Neuronal stem cell (in vitro differentiated cells): ENCODE measurements at regions not wholly inside any gene's neighbourhood (a gene's known extent, or its start where the extent isn't known, plus 50 kb on each side); places are given as distances from the start of the nearest gene placed in this dataset.

ENCODE experiments used
- DNase-seq: peaks from one replicate; pipeline ENCODE4 v3.0.0-alpha.2; 2013; ENCODE audit warnings: low spot score
- H2AFZ ChIP-seq: one replicate; pipeline ENCODE4 v1.6.1; 2013; ENCODE audit warnings: mild to moderate bottlenecking, low read length, inconsistent platforms
- H2AK5ac ChIP-seq: 2 replicates; pipeline ENCODE4 v1.6.1; 2013; ENCODE audit warnings: low read depth, mild to moderate bottlenecking, inconsistent platforms, low read length, moderate library complexity, mixed read lengths
- H2BK120ac ChIP-seq: 2 replicates; pipeline ENCODE4 v1.6.1; 2013; ENCODE audit warnings: low read depth, mild to moderate bottlenecking, inconsistent platforms, low read length, moderate library complexity, mixed read lengths
- H2BK12ac ChIP-seq: one replicate; pipeline ENCODE4 v1.6.1; 2013; ENCODE audit warnings: low read length, inconsistent platforms
- H2BK15ac ChIP-seq: 2 replicates; pipeline ENCODE4 v1.6.1; 2013; ENCODE audit warnings: mild to moderate bottlenecking, low read length, inconsistent platforms, mixed read lengths
- H2BK5ac ChIP-seq: one replicate; pipeline ENCODE4 v1.6.1; 2013; ENCODE audit warnings: inconsistent platforms, mild to moderate bottlenecking, low read length, moderate library complexity
- H3K14ac ChIP-seq: one replicate; pipeline ENCODE4 v1.6.1; 2013; ENCODE audit warnings: low read length, inconsistent platforms
- H3K18ac ChIP-seq: 2 replicates; pipeline ENCODE4 v1.6.1; 2013; ENCODE audit warnings: low read length, inconsistent platforms
- H3K23ac ChIP-seq: 2 replicates; pipeline ENCODE4 v1.6.1; 2013; ENCODE audit warnings: low read depth, mild to moderate bottlenecking, mixed read lengths, low read length, inconsistent platforms; ENCODE audit not compliant: poor library complexity
- H3K27ac ChIP-seq: replicated peaks from 3 replicates; pipeline ENCODE4 v1.5.1; 2013; ENCODE audit warnings: low read length, inconsistent platforms
- H3K27me3 ChIP-seq, 3 experiments: 2 replicates each; pipeline ENCODE4 v1.6.1; 2013; ENCODE audit warnings: low read length in 3 of 3, mild to moderate bottlenecking in 2 of 3, inconsistent platforms in 1 of 3, low read depth in 1 of 3, mixed read lengths in 1 of 3, moderate library complexity in 1 of 3; ENCODE audit not compliant: control insufficient read depth in 3 of 3, insufficient read depth in 3 of 3
- H3K36me3 ChIP-seq, 2 donors: replicated peaks in 1 of 2; 2 replicates each; pipeline ENCODE4 v1.6.1; 2013; ENCODE audit warnings: low read length in 2 of 2; ENCODE audit not compliant: control insufficient read depth in 2 of 2, insufficient read depth in 2 of 2
- H3K4ac ChIP-seq: 2 replicates; pipeline ENCODE4 v1.6.1; 2013; ENCODE audit warnings: inconsistent platforms, mild to moderate bottlenecking, low read length, moderate library complexity
- H3K4me1 ChIP-seq, 2 donors: 1 replicate in 1 of 2; 2 replicates in 1 of 2; pipeline ENCODE4 v1.6.1; 2013; ENCODE audit warnings: low read length in 2 of 2, low read depth in 1 of 2; ENCODE audit not compliant: control insufficient read depth in 2 of 2, insufficient read depth in 1 of 2
- H3K4me2 ChIP-seq: one replicate; pipeline ENCODE4 v1.6.1; 2013; ENCODE audit warnings: mild to moderate bottlenecking, low read length, inconsistent platforms; ENCODE audit not compliant: insufficient read depth, poor library complexity, severe bottlenecking
- H3K4me3 ChIP-seq, 2 donors: 2 replicates each; pipeline ENCODE4 v1.5.1; 2013; ENCODE audit warnings: low read length in 2 of 2, mild to moderate bottlenecking in 2 of 2, inconsistent platforms in 1 of 2, moderate library complexity in 1 of 2
- H3K79me1 ChIP-seq: one replicate; pipeline ENCODE4 v1.6.1; 2013; ENCODE audit warnings: low read depth, mild to moderate bottlenecking, inconsistent platforms, low read length, moderate library complexity
- H3K9ac ChIP-seq: one replicate; pipeline ENCODE4 v1.6.1; 2013; ENCODE audit warnings: mild to moderate bottlenecking, low read depth, low read length, inconsistent platforms; ENCODE audit not compliant: poor library complexity
- H3K9me3 ChIP-seq, 2 donors: replicated peaks in 1 of 2; 2 replicates each; pipeline versions ENCODE3 to v1.6.1; 2013; ENCODE audit warnings: low read length in 2 of 2, mild to moderate bottlenecking in 2 of 2, inconsistent platforms in 1 of 2, low read depth in 1 of 2, mixed read lengths in 1 of 2, moderate library complexity in 1 of 2; ENCODE audit not compliant: control insufficient read depth in 2 of 2, insufficient read depth in 1 of 2
- H4K8ac ChIP-seq: one replicate; pipeline ENCODE4 v1.6.1; 2013; ENCODE audit warnings: low read depth, mild to moderate bottlenecking, inconsistent platforms, low read length, moderate library complexity
- H4K91ac ChIP-seq: one replicate; pipeline ENCODE4 v1.6.1; 2013; ENCODE audit warnings: low read length, low read depth, mild to moderate bottlenecking, inconsistent platforms; ENCODE audit not compliant: poor library complexity
- WGBS, 2 donors: extraction: QIAGEN DNeasy Blood & Tissue Kit; methylation state at CpG; one replicate each; pipeline ENCODE4 v1.1.7; 2013; ENCODE audit warnings: missing lambda C conversion rate in 2 of 2, mixed read lengths in 1 of 2; ENCODE audit not compliant: insufficient read length in 2 of 2, insufficient replicate concordance in 1 of 2; ENCODE audit errors: extremely low coverage in 2 of 2; 5-methylcytosine and 5-hydroxymethylcytosine counted together

DNA sequence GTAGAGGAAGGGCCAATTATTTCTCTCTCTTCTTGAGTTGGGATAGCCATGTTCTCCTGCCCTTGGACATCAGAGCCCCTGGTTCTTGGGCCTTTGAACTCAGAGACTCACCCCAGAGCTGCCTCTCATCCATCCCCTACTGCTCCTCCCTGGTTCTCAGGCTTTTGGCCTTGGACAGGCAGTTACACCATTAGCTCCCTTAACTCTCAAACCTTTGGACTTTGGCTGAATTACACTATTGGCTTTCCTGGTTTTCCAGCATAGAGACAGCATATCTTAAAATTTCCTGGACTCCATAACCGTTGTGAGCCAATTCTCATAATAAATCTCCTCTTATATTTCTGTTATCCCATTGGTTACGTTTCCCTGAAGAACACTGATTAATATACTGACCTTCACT is 63.7 kb upstream of the CHL1 start:
- no CpG with 5 or more reads among the region's 2 CpGs for WGBS, 2 donors

DNA sequence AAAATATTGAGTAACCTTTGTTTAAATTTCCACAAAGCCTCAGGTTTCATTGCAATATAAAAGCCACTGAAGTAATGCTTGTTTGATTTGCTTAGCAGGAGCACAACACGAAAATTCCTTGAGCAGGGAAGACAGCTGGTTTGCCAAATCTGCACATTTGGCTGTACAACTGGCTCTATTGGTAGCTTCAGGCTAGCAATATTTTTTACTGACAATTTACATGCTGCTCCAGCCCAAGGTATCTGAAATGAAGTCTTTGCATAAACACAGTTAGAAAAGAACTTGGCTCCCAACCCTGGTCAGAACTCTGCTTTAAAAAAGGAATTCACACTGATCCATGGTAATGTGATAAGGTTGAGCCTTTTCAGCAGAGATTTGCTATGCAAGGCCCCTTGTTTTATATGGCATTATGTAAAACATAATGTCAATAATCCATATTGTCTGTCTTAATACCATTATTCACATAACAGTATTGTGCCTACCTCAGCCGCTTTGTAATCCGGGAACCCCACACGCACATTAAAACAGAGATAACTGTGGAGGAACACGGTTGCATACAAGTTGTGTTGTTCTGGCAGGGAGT is 55.7 kb upstream of the CHL1 start:
- H3K14ac ChIP-seq, result no peak overlapping the region
- WGBS, 2 donors, result no CpG with 5 or more reads among the region's 5 CpGs
- no peak overlapping the region for H4K8ac ChIP-seq
- no peaks in the 10 kb centered on the region for H3K79me1 ChIP-seq
- peaks cover 0 to 2% (median 0%) of the 10 kb centered on the region in 3 experiments for H3K27me3 ChIP-seq
- H2BK5ac ChIP-seq, result no peak overlapping the region
- H3K4ac ChIP-seq, result no peak overlapping the region
- no peaks in the 10 kb centered on the region for H3K36me3 ChIP-seq
- H3K9me3 ChIP-seq, result peaks cover 0 to 2% of the 10 kb centered on the region in 2 donors
- H3K4me3 ChIP-seq, result no peak overlapping the region
- no peak overlapping the region for H3K27ac ChIP-seq
- H2BK15ac ChIP-seq, result no peak overlapping the region
- no peak overlapping the region for H4K91ac ChIP-seq
- H2AFZ ChIP-seq, result no peak overlapping the region
- H2BK12ac ChIP-seq, result no peak overlapping the region
- no peak overlapping the region for H3K18ac ChIP-seq
- H2AK5ac ChIP-seq, result no peak overlapping the region
- DNase-seq, result no peak
- H3K4me2 ChIP-seq, result no peak overlapping the region
- no peaks in the 10 kb centered on the region for H3K4me1 ChIP-seq
- no peak overlapping the region for H3K23ac ChIP-seq
- no peak overlapping the region for H2BK120ac ChIP-seq
- no peak overlapping the region for H3K9ac ChIP-seq

More for the DNA sequence above, 63.7 kb upstream of the CHL1 start:
- no peak overlapping the region for H2BK5ac ChIP-seq
- DNase-seq, result no peak
- no peak overlapping the region for H2AFZ ChIP-seq
- H3K9me3 ChIP-seq, result no peaks in the 10 kb centered on the region
- H2BK12ac ChIP-seq, result no peak overlapping the region
- H3K23ac ChIP-seq, result no peak overlapping the region
- no peak overlapping the region for H3K18ac ChIP-seq
- no peak overlapping the region for H4K91ac ChIP-seq
- H3K4me1 ChIP-seq, result no peaks in the 10 kb centered on the region
- H3K9ac ChIP-seq, result no peak overlapping the region
- H3K36me3 ChIP-seq, result no peaks in the 10 kb centered on the region
- no peak overlapping the region for H3K4ac ChIP-seq
- H3K14ac ChIP-seq, result no peak overlapping the region
- no peak overlapping the region for H3K4me3 ChIP-seq
- no peak overlapping the region for H2AK5ac ChIP-seq
- no peak overlapping the region for H2BK120ac ChIP-seq
- no peaks in the 10 kb centered on the region for H3K27me3 ChIP-seq
- no peak overlapping the region for H3K4me2 ChIP-seq
- no peak overlapping the region for H4K8ac ChIP-seq
- H2BK15ac ChIP-seq, result no peak overlapping the region
- H3K79me1 ChIP-seq, result no peaks in the 10 kb centered on the region
- no peak overlapping the region for H3K27ac ChIP-seq
